Coronary artery (tissue), 2 donors: ENCODE measurements at regions not wholly inside any gene's neighbourhood (a gene's known extent, or its start where the extent isn't known, plus 50 kb on each side); places are given as distances from the start of the nearest gene placed in this dataset.
"Not testable (repeated sequence)": the region's sequence is repeated elsewhere in the genome, so short reads cannot be mapped to it uniquely, and the experiment has no call there.

ENCODE experiments used
- DNase-seq: peaks from one replicate; pipeline ENCODE4 v3.0.0-alpha.2; 2017; ENCODE audit warnings: low spot score
- H3K27ac ChIP-seq, 2 donors: fragments of 200-600 bp; sonication (generic); one replicate each; pipeline ENCODE4 v1.5.1; 2016 to 2019
- H3K4me3 ChIP-seq: fragments of 200-600 bp; sonication (generic); 2 replicates; pipeline ENCODE4 v1.5.1; 2016; ENCODE audit warnings: mild to moderate bottlenecking, moderate library complexity
- CTCF ChIP-seq: fragments of 200-600 bp; sonication (generic); IDR thresholded peaks from one replicate; pipeline ENCODE4 v1.5.1; 2019; ENCODE audit warnings: antibody characterized with exemption

GRCh38 chr16:61465285-61465684 is 571.0 kb downstream of the CDH8 start:
- H3K27ac ChIP-seq, result no peak overlapping the region
- TF ChIP-seq CTCF, result no peak
- H3K4me3 ChIP-seq, result no peak overlapping the region
- DNase-seq, result no peak

GRCh38 chr16:61460020-61460419 is 576.2 kb downstream of the CDH8 start:
- Histone ChIP-seq H3K27ac (no peak overlapping the region), H3K4me3 (no peak overlapping the region)
- DNase-seq, result no peak
- TF ChIP-seq CTCF, result no peak

- Histone ChIP-seq H3K27ac (no peak overlapping the region), H3K4me3 (peak overlapping the region; percentile 41)
- TF ChIP-seq CTCF, result no peak
- DNase-seq, result no peak
Observed at GRCh38 chr16:61435346-61435745, 600.9 kb downstream of the CDH8 start.

- Histone ChIP-seq H3K27ac (no peak overlapping the region), H3K4me3 (no peak overlapping the region)
- no peak for TF ChIP-seq CTCF
- no peak for DNase-seq
Observed at GRCh38 chr16:61432421-61432820, 603.8 kb downstream of the CDH8 start.

GRCh38 chr16:61421111-61421510 is 615.1 kb downstream of the CDH8 start:
- TF ChIP-seq CTCF, result no peak
- DNase-seq, result no peak
- no peak overlapping the region for H3K4me3 ChIP-seq
- no peak overlapping the region for H3K27ac ChIP-seq

GRCh38 chr16:61419791-61420190 is 616.4 kb downstream of the CDH8 start:
- no peak overlapping the region for H3K4me3 ChIP-seq
- no peak for TF ChIP-seq CTCF
- DNase-seq, result no peak
- no peak overlapping the region for H3K27ac ChIP-seq

- not testable (repeated sequence) for H3K4me3 ChIP-seq, DNase-seq, H3K27ac ChIP-seq
Observed at GRCh38 chr16:61418802-61419201, 617.4 kb downstream of the CDH8 start.

- H3K4me3 ChIP-seq, result no peak overlapping the region
- H3K27ac ChIP-seq, result no peak overlapping the region
- TF ChIP-seq CTCF, result no peak
- DNase-seq, result no peak
Observed at GRCh38 chr16:61415126-61415525, 621.1 kb downstream of the CDH8 start.
